GM12878 (cell line): ENCODE measurements at regions not wholly inside any gene's neighbourhood (a gene's known extent, or its start where the extent isn't known, plus 50 kb on each side); places are given as distances from the start of the nearest gene placed in this dataset.
A peak's percentile ranks its signal among the peaks of the same experiment; 100 is the strongest.

ENCODE experiments used
- ATAC-seq: fragments of 200-7000 bp; cut with Tn5 transposase; 3 replicates; pipeline ENCODE4 v1.9.1; 2020; ENCODE audit warnings: mild to moderate bottlenecking, moderate library complexity
- BruUV-seq: library from RNA; stranded (reverse); fragments of 400-500 nt; replicated peaks from 2 replicates; lab custom pipeline; 2021; lab: Mats Ljungman, UMichigan
- CTCF ChIA-PET: fragments of 300-600 bp; sonication (Branson Sonifier 250); formaldehyde crosslinking; extraction: SDS; loops from one replicate; lab custom pipeline; 2021; ENCODE audit warnings: inconsistent platforms; lab: Yijun Ruan, JAX
- POLR2A ChIA-PET: fragments of 350-600 bp; formaldehyde crosslinking; extraction: SDS; loops from one replicate; lab custom pipeline; 2021; ENCODE audit warnings: inconsistent platforms; lab: Charles Lee
- RAD21 ChIA-PET: fragments of 300-600 bp; sonication (Branson Sonifier 250); formaldehyde crosslinking; loops from one replicate; lab custom pipeline; 2023; ENCODE audit warnings: antibody characterized with exemption; ENCODE audit not compliant: unreplicated experiment; lab: Charles Lee
- SMC1A ChIA-PET: fragments of 300-600 bp; sonication (Branson Sonifier 250); formaldehyde crosslinking; loops from one replicate; lab custom pipeline; 2023; ENCODE audit not compliant: unreplicated experiment, uncharacterized antibody; lab: Charles Lee
- DNase-seq: peaks from one replicate; pipeline ENCODE4 v3.0.0-alpha.2; 2011; ENCODE audit warnings: low read depth, low spot score
- FAIRE-seq: peaks from 3 replicates; lab custom pipeline; 2011; peaks lifted over from hg19 to GRCh38; lab: Jason Lieb, UNC
- H2AFZ ChIP-seq: 2 replicates; pipeline ENCODE4 v1.6.0; 2011; ENCODE audit warnings: low read depth, low read length, control low read depth; ENCODE audit not compliant: control insufficient read depth
- H3K27ac ChIP-seq: 2 replicates; pipeline ENCODE4 v1.5.1; 2011; ENCODE audit warnings: control low read depth; ENCODE audit not compliant: control insufficient read depth, insufficient read depth
- H3K27me3 ChIP-seq, 2 experiments: replicated peaks in 1 of 2; 2 replicates each; pipeline versions ENCODE4 v1.6.0 to v1.6.1; 2011; ENCODE audit warnings: low read length in 1 of 2; ENCODE audit not compliant: control insufficient read depth in 2 of 2, insufficient read depth in 2 of 2
- H3K36me3 ChIP-seq, 2 experiments: 2 replicates each; pipeline ENCODE4 v1.5.1; 2011; ENCODE audit warnings: low read length in 1 of 2; ENCODE audit not compliant: control insufficient read depth in 2 of 2, insufficient read depth in 2 of 2
- H3K4me1 ChIP-seq: 2 replicates; pipeline ENCODE4 v1.6.1; 2011; ENCODE audit warnings: mild to moderate bottlenecking, low read length, moderate library complexity, mixed read lengths; ENCODE audit not compliant: control insufficient read depth, insufficient read depth
- H3K4me2 ChIP-seq: 2 replicates; pipeline ENCODE4 v1.6.0; 2011; ENCODE audit warnings: control low read depth; ENCODE audit not compliant: control insufficient read depth, insufficient read depth
- H3K4me3 ChIP-seq: fragments of 200-600 bp; sonication (generic); 2 replicates; pipeline ENCODE4 v1.5.1; 2016
- H3K79me2 ChIP-seq: 2 replicates; pipeline ENCODE4 v1.6.0; 2011; ENCODE audit warnings: low read length; ENCODE audit not compliant: control insufficient read depth, insufficient read depth
- H3K9ac ChIP-seq: 2 replicates; pipeline ENCODE4 v1.8.0; 2011; ENCODE audit warnings: low read length, control low read depth, mixed read lengths; ENCODE audit not compliant: control insufficient read depth, insufficient read depth
- H3K9me3 ChIP-seq: replicated peaks from 3 replicates; pipeline ENCODE4 v1.5.1; 2011; ENCODE audit warnings: mild to moderate bottlenecking, low read length; ENCODE audit not compliant: control insufficient read depth, insufficient read depth
- H4K20me1 ChIP-seq: 2 replicates; pipeline ENCODE4 v1.6.0; 2011; ENCODE audit not compliant: control insufficient read depth, insufficient read depth
- BCL11A ChIP-seq: IDR thresholded peaks from 2 replicates; pipeline ENCODE4 v1.6.1; 2011; ENCODE audit warnings: low read depth, low read length
- CHD1 ChIP-seq: IDR thresholded peaks from 2 replicates; pipeline ENCODE4 v1.6.1; 2012; ENCODE audit warnings: low read depth, low read length, improper control_type of control experiment
- ESRRA ChIP-seq: IDR thresholded peaks from 2 replicates; pipeline ENCODE4 v1.6.1; 2012; ENCODE audit warnings: mild to moderate bottlenecking, low read length, improper control_type of control experiment
- IRF3 ChIP-seq: fragments of 450-650 bp; IDR thresholded peaks from 2 replicates; pipeline ENCODE4 v1.6.1; 2014; ENCODE audit warnings: mild to moderate bottlenecking
- MEF2B ChIP-seq: fragments of 450-650 bp; IDR thresholded peaks from 2 replicates; pipeline ENCODE4 v1.6.1; 2018; ENCODE audit warnings: mild to moderate bottlenecking, moderate library complexity; ENCODE audit not compliant: partially characterized antibody, poor library complexity, severe bottlenecking
- MTA2 ChIP-seq: fragments of 450-650 bp; IDR thresholded peaks from 2 replicates; pipeline ENCODE4 v1.6.1; 2016; ENCODE audit warnings: low read depth, mild to moderate bottlenecking, moderate library complexity
- NR2C1 ChIP-seq: fragments of 450-650 bp; IDR thresholded peaks from 2 replicates; pipeline ENCODE4 v1.6.1; 2017; ENCODE audit warnings: antibody characterized with exemption, mild to moderate bottlenecking, moderate library complexity
- NR2C2 ChIP-seq: IDR thresholded peaks from 2 replicates; pipeline ENCODE4 v1.6.1; 2011; ENCODE audit warnings: borderline replicate concordance, low read depth; ENCODE audit not compliant: control insufficient read depth, insufficient read length
- NRF1 ChIP-seq: conservative IDR thresholded peaks from 2 replicates; pipeline ENCODE4 v1.6.1; 2011; ENCODE audit warnings: mild to moderate bottlenecking, low read depth, low read length, improper control_type of control experiment
- POLR2A ChIP-seq: IDR thresholded peaks from 2 replicates; pipeline ENCODE4 v1.6.1; 2011; ENCODE audit warnings: low read depth, mild to moderate bottlenecking, low read length
- POLR2AphosphoS2 ChIP-seq: IDR thresholded peaks from 2 replicates; pipeline ENCODE4 v1.6.1; 2011; ENCODE audit warnings: low read depth, mild to moderate bottlenecking, low read length, improper control_type of control experiment, moderate library complexity
- RAD51 ChIP-seq: fragments of 450-650 bp; IDR thresholded peaks from 2 replicates; pipeline ENCODE4 v1.6.1; 2016; ENCODE audit warnings: moderate library complexity, mild to moderate bottlenecking, inconsistent platforms
- RCOR1 ChIP-seq: conservative IDR thresholded peaks from 2 replicates; pipeline ENCODE4 v1.6.1; 2012; ENCODE audit warnings: low read depth, low read length, improper control_type of control experiment
- SKIL ChIP-seq: fragments of 450-650 bp; IDR thresholded peaks from 2 replicates; pipeline ENCODE4 v1.6.1; 2017; ENCODE audit warnings: mild to moderate bottlenecking, low read depth, inconsistent platforms; ENCODE audit not compliant: poor library complexity, severe bottlenecking
- ZSCAN29 ChIP-seq: fragments of 450-650 bp; IDR thresholded peaks from 2 replicates; pipeline ENCODE4 v1.6.1; 2017; ENCODE audit warnings: mild to moderate bottlenecking, moderate library complexity
- WGBS: methylation state at CpG from one replicate; pipeline ENCODE4 v1.1.6; 2016; ENCODE audit warnings: low lambda C conversion rate; ENCODE audit not compliant: insufficient replicate concordance, insufficient coverage; ENCODE audit errors: missing lambda C conversion rate; 5-methylcytosine and 5-hydroxymethylcytosine counted together
- in situ Hi-C: fragments of 300-500 bp; cut with MboI; formaldehyde crosslinking; loops from 9 replicates; pipeline ENCODE4 v1.14.3; 2018; ENCODE audit warnings: mixed read lengths
- intact Hi-C: fragments of 100-400 bp; cut with micrococcal nuclease; formaldehyde crosslinking; loops from one replicate; pipeline ENCODE4 v1.14.2; 2022; ENCODE audit not compliant: unreplicated experiment
- TF ChIP-seq, protein P1 (sequence below): fragments of 450-650 bp; formaldehyde crosslinking; IDR thresholded peaks from 2 replicates; pipeline ENCODE4 v1.4.0; 2022; ENCODE audit warnings: mild to moderate bottlenecking, moderate library complexity
- TF ChIP-seq, protein P2 (sequence below): fragments of 450-650 bp; IDR thresholded peaks from 2 replicates; pipeline ENCODE4 v1.6.1; 2016; ENCODE audit warnings: mild to moderate bottlenecking

DNA sequence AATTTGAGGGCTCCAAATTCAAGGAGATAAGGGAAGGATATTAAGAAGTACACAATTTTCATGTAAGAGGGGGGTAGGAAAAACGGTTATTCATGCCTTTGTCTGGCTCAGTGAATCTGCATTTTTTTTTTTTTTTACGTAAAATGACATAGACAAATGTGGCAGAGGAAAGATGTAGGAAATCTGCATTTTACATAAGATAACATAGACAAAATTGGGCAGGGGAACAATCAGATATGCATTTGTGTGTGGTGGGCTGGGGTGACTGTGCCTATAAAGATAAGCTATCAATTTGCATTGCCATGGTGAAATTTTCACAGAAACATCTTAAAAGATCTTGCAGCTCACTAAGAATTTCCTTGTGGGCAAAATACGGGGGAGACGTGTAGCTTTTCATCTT, 92.7 kb upstream of the GPR141 start (continued):
- TF ChIP-seq NR2C2 = no peak

DNA sequence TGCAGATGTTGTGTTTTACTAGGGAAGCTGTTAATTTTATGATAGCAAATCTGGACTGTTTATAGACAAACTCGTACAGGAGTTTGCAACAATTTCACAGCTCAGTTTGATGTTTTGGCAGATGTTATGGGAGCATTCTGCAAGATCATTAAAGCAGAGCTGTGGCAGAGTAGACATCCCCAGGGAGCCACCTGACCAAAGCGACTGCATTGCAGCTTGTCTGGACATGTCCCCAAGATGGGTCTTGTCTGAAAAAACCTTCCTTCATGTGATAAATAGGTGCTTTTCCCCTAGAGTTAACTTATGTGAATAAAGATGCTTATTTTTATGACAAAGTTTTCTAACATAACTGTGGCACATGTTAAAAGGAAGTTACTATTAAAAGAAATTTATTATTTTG, 91.2 kb upstream of the GPR141 start:
- DNase-seq (peak; percentile 4), FAIRE-seq (no peak), ATAC-seq (no peak)
- ChIA-PET POLR2A (no interaction called here), SMC1A (no interaction called here), CTCF (interaction anchor here (1.0 kb wide), 1 partner anchor 11 kb away, joined by 5 read pairs; no protein-coding TSS in a partner anchor), RAD21 (interaction anchor here (0.9 kb wide), 1 partner anchor 33 kb away, joined by 3 read pairs; no protein-coding TSS in a partner anchor)
- BruUV-seq = no TSS peak
- no peaks in the 10 kb centered on the region for H3K27me3 ChIP-seq
- H3K79me2 ChIP-seq = no peaks in the 10 kb centered on the region
- 17% methylated on average over 2 of the region's 2 CpGs for WGBS
- H3K4me3 ChIP-seq = no peak overlapping the region
- intact Hi-C loops = no loop called here
- peaks cover 10% of the 10 kb centered on the region; the same call in 2 of the 3 replicates for H3K9me3 ChIP-seq
- H3K36me3 ChIP-seq = no peaks in the 10 kb centered on the region
- no peak overlapping the region for H3K4me2 ChIP-seq
- in situ Hi-C loops = no loop called here
- H3K9ac ChIP-seq = no peak overlapping the region
- no peaks in the 10 kb centered on the region for H4K20me1 ChIP-seq
- no peak overlapping the region for H3K27ac ChIP-seq
- H3K4me1 ChIP-seq = no peaks in the 10 kb centered on the region
- H2AFZ ChIP-seq = no peak overlapping the region
- TF ChIP-seq IRF3 = no peak
- TF ChIP-seq POLR2A = no peak
- TF ChIP-seq, protein P1, sequence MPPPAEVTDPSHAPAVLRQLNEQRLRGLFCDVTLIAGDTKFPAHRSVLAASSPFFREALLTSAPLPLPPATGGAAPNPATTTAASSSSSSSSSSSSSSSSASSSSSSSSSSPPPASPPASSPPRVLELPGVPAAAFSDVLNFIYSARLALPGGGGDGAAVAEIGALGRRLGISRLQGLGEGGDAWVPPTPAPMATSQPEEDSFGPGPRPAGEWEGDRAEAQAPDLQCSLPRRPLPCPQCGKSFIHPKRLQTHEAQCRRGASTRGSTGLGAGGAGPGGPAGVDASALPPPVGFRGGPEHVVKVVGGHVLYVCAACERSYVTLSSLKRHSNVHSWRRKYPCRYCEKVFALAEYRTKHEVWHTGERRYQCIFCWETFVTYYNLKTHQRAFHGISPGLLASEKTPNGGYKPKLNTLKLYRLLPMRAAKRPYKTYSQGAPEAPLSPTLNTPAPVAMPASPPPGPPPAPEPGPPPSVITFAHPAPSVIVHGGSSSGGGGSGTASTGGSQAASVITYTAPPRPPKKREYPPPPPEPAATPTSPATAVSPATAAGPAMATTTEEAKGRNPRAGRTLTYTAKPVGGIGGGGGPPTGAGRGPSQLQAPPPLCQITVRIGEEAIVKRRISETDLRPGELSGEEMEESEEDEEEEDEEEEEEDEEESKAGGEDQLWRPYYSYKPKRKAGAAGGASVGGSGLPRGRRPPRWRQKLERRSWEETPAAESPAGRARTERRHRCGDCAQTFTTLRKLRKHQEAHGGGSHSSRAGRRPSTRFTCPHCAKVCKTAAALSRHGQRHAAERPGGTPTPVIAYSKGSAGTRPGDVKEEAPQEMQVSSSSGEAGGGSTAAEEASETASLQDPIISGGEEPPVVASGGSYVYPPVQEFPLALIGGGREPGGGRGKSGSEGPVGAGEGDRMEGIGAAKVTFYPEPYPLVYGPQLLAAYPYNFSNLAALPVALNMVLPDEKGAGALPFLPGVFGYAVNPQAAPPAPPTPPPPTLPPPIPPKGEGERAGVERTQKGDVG (CRISPR knock-in tag) = no peak
- TF ChIP-seq SKIL = peak; percentile 70
- TF ChIP-seq RCOR1 = no peak
- no peak for TF ChIP-seq ESRRA
- TF ChIP-seq MEF2B = peak; percentile 82
- TF ChIP-seq MTA2 = peak; percentile 67; the same call in 1 of the 2 replicates
- peak; percentile 51; the same call in 1 of the 2 replicates for TF ChIP-seq BCL11A
- no peak for TF ChIP-seq NR2C1
- TF ChIP-seq, protein P2, sequence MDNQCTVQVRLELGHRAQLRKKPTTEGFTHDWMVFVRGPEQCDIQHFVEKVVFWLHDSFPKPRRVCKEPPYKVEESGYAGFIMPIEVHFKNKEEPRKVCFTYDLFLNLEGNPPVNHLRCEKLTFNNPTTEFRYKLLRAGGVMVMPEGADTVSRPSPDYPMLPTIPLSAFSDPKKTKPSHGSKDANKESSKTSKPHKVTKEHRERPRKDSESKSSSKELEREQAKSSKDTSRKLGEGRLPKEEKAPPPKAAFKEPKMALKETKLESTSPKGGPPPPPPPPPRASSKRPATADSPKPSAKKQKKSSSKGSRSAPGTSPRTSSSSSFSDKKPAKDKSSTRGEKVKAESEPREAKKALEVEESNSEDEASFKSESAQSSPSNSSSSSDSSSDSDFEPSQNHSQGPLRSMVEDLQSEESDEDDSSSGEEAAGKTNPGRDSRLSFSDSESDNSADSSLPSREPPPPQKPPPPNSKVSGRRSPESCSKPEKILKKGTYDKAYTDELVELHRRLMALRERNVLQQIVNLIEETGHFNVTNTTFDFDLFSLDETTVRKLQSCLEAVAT = no peak
- no peak for TF ChIP-seq POLR2AphosphoS2
- peak; percentile 55; the same call in 1 of the 2 replicates for TF ChIP-seq RAD51
- peak; percentile 42; the same call in 1 of the 2 replicates for TF ChIP-seq CHD1
- TF ChIP-seq NRF1 = no peak
- no peak for TF ChIP-seq ZSCAN29
